HEK293T (cell line): ENCODE measurements at regions not wholly inside any gene's neighbourhood (a gene's known extent, or its start where the extent isn't known, plus 50 kb on each side); places are given as distances from the start of the nearest gene placed in this dataset.

Experiments used
- CTCF ChIA-PET: fragments of 350-600 bp; formaldehyde crosslinking; extraction: SDS; loops from one replicate; lab custom pipeline; 2021; ENCODE audit warnings: antibody characterized with exemption, inconsistent platforms; lab: Yijun Ruan, JAX
- POLR2A ChIA-PET: fragments of 350-600 bp; formaldehyde crosslinking; extraction: SDS; loops from one replicate; lab custom pipeline; 2020; ENCODE audit warnings: antibody characterized with exemption, inconsistent platforms; lab: Yijun Ruan, JAX
- DNase-seq: peaks from one replicate; pipeline ENCODE4 v3.0.0; 2012; ENCODE audit warnings: mixed read lengths; ENCODE audit errors: extremely low spot score
- ARNT ChIP-seq: fragments of 450-650 bp; IDR thresholded peaks from 2 replicates; pipeline ENCODE4 v1.6.1; 2017; ENCODE audit warnings: mild to moderate bottlenecking
- BHLHE40 ChIP-seq: fragments of 450-650 bp; IDR thresholded peaks from 2 replicates; pipeline ENCODE4 v1.6.1; 2016; ENCODE audit warnings: mild to moderate bottlenecking, moderate library complexity, borderline replicate concordance
- CTBP1 ChIP-seq: fragments of 450-650 bp; IDR thresholded peaks from 2 replicates; pipeline ENCODE4 v1.6.1; 2016; ENCODE audit warnings: borderline replicate concordance
- ELF4 ChIP-seq: fragments of 450-650 bp; IDR thresholded peaks from 2 replicates; pipeline ENCODE4 v1.6.1; 2017; ENCODE audit warnings: antibody characterized with exemption
- FOXA1 ChIP-seq: fragments of 450-650 bp; IDR thresholded peaks from 2 replicates; pipeline ENCODE4 v1.6.1; 2016; ENCODE audit warnings: mild to moderate bottlenecking
- FOXK2 ChIP-seq: fragments of 450-650 bp; IDR thresholded peaks from 2 replicates; pipeline ENCODE4 v1.6.1; 2016; ENCODE audit warnings: mild to moderate bottlenecking
- FOXM1 ChIP-seq: fragments of 450-650 bp; IDR thresholded peaks from 2 replicates; pipeline ENCODE4 v1.6.1; 2017; ENCODE audit warnings: mild to moderate bottlenecking, borderline replicate concordance
- HDGF ChIP-seq: fragments of 450-650 bp; IDR thresholded peaks from 2 replicates; pipeline ENCODE4 v1.6.1; 2017; ENCODE audit warnings: antibody characterized with exemption, borderline replicate concordance
- L3MBTL2 ChIP-seq: fragments of 450-650 bp; conservative IDR thresholded peaks from 2 replicates; pipeline ENCODE4 v1.6.1; 2016; ENCODE audit warnings: mild to moderate bottlenecking
- LEF1 ChIP-seq: fragments of 450-650 bp; IDR thresholded peaks from 2 replicates; pipeline ENCODE4 v1.6.1; 2017; ENCODE audit warnings: mild to moderate bottlenecking, borderline replicate concordance
- NFRKB ChIP-seq: fragments of 450-650 bp; IDR thresholded peaks from 2 replicates; pipeline ENCODE4 v1.6.1; 2016; ENCODE audit warnings: mild to moderate bottlenecking, moderate library complexity
- SP1 ChIP-seq: fragments of 450-650 bp; IDR thresholded peaks from 2 replicates; pipeline ENCODE4 v1.6.1; 2017
- SUZ12 ChIP-seq: fragments of 450-650 bp; IDR thresholded peaks from 2 replicates; pipeline ENCODE4 v1.6.1; 2016; ENCODE audit warnings: mild to moderate bottlenecking
- TARDBP ChIP-seq: fragments of 450-650 bp; IDR thresholded peaks from 2 replicates; pipeline ENCODE4 v1.6.1; 2016
- ZNF384 ChIP-seq: fragments of 450-650 bp; IDR thresholded peaks from 2 replicates; pipeline ENCODE4 v1.6.1; 2016
- TF ChIP-seq, protein P1 (sequence below): fragments of 450-650 bp; IDR thresholded peaks from 2 replicates; pipeline ENCODE4 v1.6.1; 2016

DNA sequence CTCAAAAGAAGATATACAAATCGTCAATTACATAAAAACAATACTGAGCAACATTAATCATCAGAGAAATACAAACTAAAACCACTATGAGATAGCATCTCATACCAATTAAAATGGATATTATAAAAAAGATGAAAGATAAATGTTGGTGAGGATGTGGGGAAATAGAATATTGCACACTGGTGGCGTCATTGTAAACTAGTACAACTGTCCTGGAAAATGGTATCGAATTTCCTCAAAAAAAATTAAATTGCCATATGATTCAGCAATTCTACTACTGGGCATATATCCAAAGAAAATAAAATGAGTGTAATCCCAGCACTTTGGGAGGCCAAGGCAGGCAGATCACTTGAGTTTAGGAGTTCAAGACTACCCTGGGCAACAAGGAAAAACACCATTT lies 326.0 kb upstream of the FTMT start:
- TF ChIP-seq FOXK2 (no peak), CTBP1 (no peak), ELF4 (no peak), ZNF384 (no peak), NFRKB (no peak), ARNT (no peak), FOXM1 (no peak), LEF1 (no peak), SUZ12 (no peak), BHLHE40 (no peak), SP1 (no peak), HDGF (no peak), TARDBP (no peak), FOXA1 (no peak), L3MBTL2 (no peak)
- TF ChIP-seq, protein P1, sequence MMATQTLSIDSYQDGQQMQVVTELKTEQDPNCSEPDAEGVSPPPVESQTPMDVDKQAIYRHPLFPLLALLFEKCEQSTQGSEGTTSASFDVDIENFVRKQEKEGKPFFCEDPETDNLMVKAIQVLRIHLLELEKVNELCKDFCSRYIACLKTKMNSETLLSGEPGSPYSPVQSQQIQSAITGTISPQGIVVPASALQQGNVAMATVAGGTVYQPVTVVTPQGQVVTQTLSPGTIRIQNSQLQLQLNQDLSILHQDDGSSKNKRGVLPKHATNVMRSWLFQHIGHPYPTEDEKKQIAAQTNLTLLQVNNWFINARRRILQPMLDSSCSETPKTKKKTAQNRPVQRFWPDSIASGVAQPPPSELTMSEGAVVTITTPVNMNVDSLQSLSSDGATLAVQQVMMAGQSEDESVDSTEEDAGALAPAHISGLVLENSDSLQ = no peak
- ChIA-PET POLR2A (no interaction called here), CTCF (no interaction called here)
- no peak for DNase-seq

DNA sequence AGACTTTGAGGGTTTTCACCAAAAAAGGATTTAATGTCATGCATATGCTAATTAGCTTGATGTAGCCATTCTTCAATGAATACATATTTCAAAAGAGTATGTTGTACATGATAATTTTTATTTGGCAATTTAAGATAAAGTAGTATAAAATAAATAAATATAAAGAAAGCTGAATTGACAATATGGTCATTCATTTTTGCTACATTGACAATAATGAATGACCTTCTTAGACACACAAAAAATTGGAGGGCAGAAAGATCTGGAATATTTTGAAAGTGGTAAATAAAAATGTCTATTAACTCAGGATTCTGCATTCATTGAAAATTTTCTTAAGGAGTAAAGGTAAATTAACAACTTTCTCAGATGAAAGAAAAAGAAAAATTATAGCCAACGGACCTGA lies 324.8 kb upstream of the FTMT start:
- CTCF ChIA-PET = no interaction called here
- TF ChIP-seq FOXK2 (no peak), CTBP1 (no peak), HDGF (no peak), FOXM1 (no peak), SUZ12 (no peak), SP1 (no peak), LEF1 (no peak), ARNT (no peak), FOXA1 (no peak), ZNF384 (no peak), L3MBTL2 (no peak), ELF4 (no peak), BHLHE40 (no peak), TARDBP (no peak), NFRKB (no peak)
- TF ChIP-seq, protein P1 = no peak
- no peak for DNase-seq
- POLR2A ChIA-PET = no interaction called here

DNA sequence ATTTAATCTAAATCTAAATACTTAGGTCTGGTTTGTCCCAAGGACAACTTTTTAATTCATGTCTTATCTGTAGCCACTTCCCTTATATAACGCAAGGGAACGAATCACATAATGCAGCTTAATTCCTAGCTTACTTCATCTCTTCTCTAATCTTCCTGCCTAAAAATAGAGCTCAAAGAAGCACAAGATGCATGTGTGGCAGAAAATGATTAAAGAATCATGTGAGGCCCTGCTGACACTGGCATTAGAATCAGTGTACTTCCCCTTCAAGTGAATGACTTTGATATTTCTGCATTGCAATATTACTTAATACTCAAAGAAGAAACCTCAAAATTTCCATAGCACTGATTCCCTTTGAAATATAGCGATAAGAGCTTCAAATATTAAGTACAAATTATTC lies 317.9 kb upstream of the FTMT start:
- CTCF ChIA-PET = no interaction called here
- TF ChIP-seq CTBP1 (no peak), L3MBTL2 (no peak), HDGF (no peak), ELF4 (no peak), FOXK2 (no peak), SUZ12 (no peak), ZNF384 (no peak), ARNT (no peak)
- TF ChIP-seq, protein P1 = no peak
- DNase-seq = no peak
- POLR2A ChIA-PET = no interaction called here

DNA sequence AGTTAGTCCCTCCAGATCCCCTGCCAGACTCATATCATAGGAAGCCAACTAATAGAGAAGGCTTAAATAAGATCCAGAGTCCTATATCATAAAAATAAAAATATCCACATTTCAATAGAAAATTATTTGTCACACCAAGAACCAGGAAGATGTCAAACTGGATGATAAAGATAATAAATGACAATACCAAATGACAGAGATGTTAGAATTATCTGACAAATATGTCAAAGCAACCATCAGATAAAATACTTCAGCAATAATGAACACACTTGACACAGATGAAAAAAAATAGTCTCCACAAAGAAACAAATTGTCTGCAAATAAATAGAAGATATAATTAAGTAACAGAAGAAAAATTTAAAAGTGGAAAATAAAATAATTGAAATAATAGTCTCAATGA lies 300.7 kb upstream of the FTMT start:
- no peak for DNase-seq
- POLR2A ChIA-PET = no interaction called here
- TF ChIP-seq LEF1 (no peak), FOXA1 (no peak), SP1 (no peak), TARDBP (no peak), NFRKB (no peak)
- CTCF ChIA-PET = no interaction called here

DNA sequence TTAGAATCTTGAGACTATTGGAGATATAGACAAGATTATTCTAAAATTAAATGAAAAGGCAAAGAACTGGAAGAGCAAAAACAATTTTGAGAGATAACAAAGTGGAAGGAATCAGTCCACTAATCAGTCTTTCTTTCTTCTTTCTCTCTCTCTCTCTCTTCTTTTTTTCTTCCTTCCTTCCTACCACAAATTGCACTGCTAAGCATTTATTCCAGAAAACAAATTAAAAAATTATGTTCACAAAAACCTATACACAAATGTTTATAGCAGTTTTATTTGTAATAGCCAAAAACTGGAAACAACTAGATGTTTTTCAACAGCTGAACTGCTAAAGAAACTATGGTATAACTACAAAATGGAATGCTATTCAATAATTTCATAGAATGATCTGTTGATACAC lies 291.9 kb upstream of the FTMT start:
- DNase-seq = no peak
- ChIA-PET POLR2A (no interaction called here), CTCF (no interaction called here)
- TF ChIP-seq TARDBP (no peak), BHLHE40 (no peak), ELF4 (no peak), FOXM1 (no peak), ZNF384 (no peak), FOXK2 (no peak), SUZ12 (no peak), L3MBTL2 (no peak), FOXA1 (no peak), CTBP1 (no peak), LEF1 (no peak)
- TF ChIP-seq, protein P1 = no peak

DNA sequence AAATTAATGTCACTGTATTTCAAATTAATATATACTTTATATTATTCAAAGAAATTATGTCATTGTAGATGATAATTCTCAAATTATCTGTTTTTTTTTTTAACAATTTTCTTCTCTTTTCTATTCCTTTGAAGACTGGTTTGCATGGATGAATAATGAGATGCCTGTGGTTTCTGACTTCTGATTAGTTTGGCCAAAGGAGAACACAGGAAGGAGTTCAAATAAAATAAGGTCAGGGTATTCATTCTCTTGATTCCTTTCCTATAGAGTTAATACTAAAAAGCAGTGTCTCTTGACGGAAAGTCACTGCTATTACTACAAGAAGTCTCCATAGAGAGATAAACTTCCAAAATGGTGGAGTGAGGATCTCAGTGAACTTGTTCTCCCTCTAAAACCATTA lies 279.6 kb upstream of the FTMT start:
- no peak for DNase-seq
- TF ChIP-seq TARDBP (no peak), SP1 (no peak), ELF4 (no peak), ZNF384 (no peak), HDGF (no peak), L3MBTL2 (no peak), NFRKB (no peak), SUZ12 (no peak), FOXA1 (no peak), LEF1 (no peak), FOXK2 (no peak), ARNT (no peak), FOXM1 (no peak), CTBP1 (no peak), BHLHE40 (no peak)
- TF ChIP-seq, protein P1 = no peak
- ChIA-PET POLR2A (no interaction called here), CTCF (no interaction called here)
